GM19452 (cell line): ENCODE measurements at regions not wholly inside any gene's neighbourhood (a gene's known extent, or its start where the extent isn't known, plus 50 kb on each side); places are given as distances from the start of the nearest gene placed in this dataset.
"Not testable (repeated sequence)": the region's sequence is repeated elsewhere in the genome, so short reads cannot be mapped to it uniquely, and the experiment has no call there.

Experiments used
- ATAC-seq: cut with Tn5 transposase; IDR thresholded peaks from one replicate; pipeline ENCODE4 v1.9.1; 2021; ENCODE audit not compliant: unreplicated experiment

DNA sequence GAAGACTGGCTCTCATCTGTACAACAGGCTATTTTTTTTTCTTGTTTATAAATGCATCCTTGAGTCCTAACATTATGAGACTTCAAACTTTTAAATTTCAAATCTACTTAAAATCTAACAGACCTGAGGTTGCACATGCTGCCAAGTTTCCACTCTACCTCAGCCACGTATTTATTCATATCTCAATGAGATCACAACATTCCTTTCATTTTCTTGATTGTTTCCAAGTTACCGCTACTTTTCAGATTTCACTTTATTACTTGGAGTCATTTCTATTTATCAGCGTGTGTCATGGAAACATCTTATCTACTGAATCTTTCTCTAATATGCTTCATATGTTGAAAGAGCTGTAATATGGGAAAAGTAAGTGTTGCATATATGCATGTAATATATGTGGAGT, 1257.5 kb upstream of the ATXN8OS start:
- no peak for ATAC-seq

DNA sequence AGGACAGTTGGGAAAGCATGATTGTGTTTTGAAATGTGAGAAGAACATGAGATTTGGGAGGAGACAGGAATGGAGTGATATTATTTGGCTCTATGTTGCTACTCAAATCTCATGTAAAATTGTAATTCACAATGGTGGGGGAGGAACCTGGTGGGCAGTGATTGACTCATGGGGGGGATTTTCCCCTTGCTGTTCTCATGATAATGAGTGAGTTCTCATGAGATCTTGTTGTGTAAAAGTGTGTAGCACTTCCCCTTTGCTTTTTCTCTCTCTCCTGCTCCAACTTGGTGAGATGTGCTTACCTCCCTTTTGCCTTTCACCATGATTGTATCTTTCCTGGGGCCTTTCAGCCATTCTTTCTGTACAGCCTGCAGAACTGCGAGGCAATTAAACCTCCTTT, 1261.0 kb upstream of the ATXN8OS start:
- no peak for ATAC-seq

DNA sequence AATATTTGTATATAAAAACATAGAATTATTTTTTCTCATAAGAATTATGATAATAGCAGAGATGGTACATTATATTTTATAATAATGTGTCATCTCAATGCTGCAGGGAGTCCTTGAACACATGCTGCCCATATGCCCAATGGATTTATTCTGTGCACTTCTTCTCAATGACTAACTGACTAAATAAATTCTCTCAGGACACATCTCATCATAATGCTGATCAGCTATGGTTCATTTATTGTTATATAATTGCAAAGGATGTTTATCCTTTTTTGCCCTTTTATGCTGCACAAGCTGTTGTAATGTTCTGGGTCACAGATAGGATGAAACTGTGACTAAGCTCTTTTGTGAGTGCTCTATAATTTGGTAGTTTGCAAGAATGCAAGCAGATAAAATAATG, 1273.3 kb upstream of the ATXN8OS start:
- ATAC-seq: no peak

DNA sequence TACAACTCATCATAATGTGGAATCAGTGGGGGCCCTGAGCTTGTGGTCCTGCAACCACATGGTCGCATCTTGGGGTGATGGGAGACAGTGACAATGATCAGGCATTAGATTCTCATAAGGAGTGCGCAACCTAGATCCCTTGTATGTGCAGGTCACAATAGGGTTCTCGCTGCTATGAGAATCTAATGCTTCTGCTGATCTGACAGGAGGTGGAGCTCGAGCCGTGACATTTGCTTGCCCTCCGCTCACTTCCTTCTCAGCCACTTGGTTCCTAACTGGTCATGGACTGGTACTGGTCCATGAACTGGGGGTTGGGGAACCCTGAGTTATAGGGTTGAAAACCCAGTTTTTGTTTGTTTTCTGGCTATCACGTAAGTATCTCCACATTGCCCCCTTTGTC, 1290.9 kb upstream of the ATXN8OS start:
- no peak for ATAC-seq

DNA sequence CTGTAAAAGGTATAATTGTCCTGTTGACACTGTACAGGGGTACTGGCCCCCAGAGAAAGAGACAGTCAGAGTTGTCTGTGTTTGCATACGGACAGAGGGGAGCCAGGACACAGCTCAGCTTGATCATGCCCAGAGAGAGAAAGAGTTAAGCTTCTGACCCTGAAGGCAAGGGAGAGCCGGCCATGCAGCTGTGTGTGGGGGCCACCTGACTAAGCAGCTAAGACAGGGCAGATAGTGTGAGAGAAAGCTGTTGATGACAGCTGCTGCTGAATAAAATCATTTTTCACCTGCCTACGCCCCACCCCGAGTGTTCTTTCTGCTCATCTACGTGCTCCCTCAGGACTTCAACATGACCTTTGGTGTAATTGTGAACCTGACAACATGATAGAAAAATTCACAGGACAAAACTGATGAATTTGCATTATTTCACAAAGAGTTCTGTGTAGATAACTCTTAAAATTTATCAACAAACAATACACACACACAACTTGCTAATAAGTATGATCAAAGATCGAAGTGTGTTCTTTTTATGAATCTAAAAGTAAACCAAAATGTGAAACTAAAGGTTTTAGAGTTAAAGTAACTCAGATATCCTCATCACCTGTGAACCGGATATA, 1294.3 kb upstream of the ATXN8OS start:
- no peak for ATAC-seq

DNA sequence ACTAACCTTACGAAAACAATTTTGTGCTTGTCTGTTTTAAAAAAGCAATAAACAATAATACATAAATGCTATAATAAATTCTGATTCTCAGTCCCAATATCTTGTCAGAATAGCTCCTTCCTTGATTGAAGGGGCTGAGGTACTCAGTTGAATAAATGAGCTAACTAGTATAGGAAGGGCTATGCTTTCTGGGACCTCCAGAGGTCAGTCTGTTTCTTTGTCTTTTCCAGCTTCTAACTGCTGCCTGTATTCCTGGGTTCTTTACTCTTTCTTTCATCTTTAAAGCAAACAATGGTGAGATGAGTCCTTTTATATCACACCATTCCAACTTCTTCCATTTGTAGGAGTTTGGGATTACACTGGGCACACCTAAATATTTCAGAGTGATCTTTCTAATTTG, 1297.0 kb upstream of the ATXN8OS start:
- no peak for ATAC-seq

DNA sequence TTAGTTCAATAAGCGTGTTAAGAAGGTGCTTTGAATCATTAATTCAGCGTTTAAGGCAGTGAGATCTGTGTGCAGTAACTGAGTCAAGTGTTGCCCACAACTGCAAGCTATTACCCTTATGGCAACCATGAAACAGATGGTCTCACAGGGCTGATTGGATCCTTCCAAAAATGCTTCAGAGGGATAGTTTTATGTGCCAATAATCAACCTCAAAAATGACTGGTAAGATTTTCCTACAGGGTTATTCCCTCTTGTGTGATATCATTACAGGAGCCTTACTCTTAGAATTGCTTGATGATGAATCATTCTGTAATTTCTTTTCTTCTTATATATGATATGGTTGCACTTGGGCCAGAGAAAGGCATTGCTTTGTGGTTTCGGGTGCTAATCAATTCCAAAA, 1299.2 kb upstream of the ATXN8OS start:
- ATAC-seq: no peak

DNA sequence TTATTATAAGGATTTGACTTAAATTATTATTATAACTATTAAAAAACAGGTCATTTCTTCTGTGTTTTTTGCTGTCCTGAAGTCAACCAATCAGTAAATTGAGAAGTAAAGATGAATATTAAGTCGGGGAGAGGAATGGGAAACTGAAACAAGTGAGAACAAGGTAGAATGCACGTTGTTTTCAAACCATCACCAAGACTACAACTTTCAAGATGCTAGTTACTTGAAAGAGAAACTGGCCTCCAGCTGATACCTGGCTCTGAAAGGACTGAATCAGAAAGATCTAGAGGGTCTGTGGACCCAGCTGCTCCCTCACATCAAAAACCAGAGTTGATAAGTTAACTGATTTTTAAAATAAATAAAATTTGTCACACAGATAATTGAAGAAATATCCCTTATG, 1301.5 kb upstream of the ATXN8OS start:
- no peak for ATAC-seq

DNA sequence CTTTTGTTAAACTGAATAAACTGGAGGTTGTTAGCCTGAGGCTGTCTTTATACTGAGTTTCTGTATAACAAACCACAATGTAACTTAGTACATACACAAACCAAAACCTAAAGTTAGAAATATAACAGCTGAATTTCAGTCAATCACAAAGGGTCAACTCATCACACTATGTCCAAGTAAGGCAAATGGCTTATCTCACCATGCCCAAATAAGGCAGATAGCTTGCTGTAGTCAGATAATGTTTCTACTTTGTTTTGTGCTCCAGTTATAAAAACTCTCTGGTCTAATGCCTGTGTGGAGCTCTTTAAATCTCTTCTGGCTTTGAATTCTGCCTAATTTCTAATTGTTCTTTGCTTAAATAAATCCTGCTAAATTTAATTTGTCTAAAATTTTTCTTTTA, 1323.4 kb upstream of the ATXN8OS start:
- no peak for ATAC-seq

DNA sequence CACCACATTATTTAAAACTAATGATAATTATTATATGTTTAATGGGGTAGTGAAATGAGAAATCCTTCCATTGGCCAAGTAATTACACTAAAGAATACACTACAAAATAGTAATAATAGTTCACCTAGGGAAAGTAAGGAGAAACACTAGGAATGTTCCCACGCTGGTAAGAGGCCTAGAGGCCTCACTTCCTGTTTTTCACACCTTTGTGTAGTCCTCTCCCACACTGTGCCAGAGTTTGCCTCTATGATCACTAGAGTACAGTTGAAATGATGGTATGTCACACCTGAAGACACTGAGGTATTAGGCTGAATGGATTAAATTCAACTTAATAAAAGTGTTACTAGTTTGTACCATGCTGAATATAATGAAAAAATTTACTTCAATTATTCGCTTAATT, 1348.0 kb upstream of the ATXN8OS start:
- ATAC-seq: no peak

DNA sequence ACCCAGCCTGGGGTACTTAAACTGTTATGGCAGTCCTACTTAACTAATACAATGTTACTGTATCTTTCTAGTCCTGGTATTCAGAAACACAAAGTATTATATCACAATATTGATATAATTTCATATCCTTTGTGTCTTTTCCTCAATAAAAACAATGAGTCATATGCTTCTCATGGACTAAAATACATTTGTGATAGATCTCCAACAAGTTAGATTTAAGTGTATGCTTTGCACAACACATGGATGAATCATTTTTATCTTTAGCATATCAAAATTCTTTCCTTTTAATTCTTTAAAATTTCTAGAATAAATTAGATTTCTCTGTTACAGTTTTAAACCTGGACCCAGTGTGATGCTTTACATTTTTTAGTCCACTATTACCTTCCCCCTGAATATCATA, 1357.8 kb upstream of the ATXN8OS start:
- no peak for ATAC-seq

DNA sequence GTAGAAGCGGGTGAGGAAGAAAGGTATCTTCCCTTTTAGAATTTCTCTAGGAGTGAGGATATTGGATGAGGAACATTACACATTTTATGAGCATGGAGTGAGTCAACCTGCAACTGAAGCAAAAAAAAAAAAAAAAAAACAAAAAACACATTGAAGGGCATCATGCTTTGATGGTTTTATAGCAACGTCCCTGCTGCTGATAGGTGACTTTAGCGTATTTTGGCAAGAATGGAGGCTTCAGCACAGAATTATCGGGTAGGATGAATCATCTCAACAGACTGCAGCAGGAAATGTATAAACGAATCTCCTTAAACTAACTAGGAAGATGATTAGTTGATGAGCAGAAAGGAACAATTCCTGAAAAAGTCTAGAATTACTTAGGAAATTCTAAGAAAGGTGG, 1359.6 kb upstream of the ATXN8OS start:
- ATAC-seq: no peak

DNA sequence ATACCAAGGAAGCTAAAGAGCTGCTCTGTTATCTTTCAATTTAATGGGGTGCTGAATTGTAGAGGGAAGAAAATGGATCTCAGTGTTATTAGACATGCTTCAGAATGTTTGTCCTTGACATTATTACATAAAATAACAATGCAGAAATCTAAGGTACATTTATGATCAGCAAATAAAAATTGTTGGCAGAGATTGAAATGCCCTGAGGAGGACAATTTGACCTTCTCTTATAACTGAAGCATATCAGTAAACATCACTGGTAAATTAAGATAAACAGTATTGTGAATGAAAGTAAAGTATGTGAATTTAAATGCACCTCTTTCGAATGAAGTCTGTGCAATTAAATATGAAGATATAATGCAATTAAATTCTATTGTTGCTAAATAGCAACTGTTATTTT, 1362.1 kb upstream of the ATXN8OS start:
- no peak for ATAC-seq

DNA sequence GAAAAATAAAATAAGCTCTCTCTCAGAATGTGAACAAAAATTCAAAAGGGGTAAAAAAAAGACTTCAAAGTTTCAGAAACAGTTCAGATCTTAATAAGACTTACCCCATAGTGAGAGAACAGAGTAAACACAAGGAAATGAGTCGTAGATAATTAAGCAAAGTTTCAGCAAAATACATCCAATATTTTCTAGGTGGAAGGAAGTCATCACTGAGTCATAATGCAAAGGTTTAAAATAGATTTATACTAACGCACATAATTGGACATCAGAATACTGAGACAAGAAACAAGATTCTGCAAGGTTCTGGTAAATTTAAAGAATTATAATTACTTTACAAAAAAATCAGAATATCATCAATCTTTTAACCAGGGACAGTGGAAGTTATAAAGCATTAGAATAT, 1370.7 kb upstream of the ATXN8OS start:
- ATAC-seq: no peak

DNA sequence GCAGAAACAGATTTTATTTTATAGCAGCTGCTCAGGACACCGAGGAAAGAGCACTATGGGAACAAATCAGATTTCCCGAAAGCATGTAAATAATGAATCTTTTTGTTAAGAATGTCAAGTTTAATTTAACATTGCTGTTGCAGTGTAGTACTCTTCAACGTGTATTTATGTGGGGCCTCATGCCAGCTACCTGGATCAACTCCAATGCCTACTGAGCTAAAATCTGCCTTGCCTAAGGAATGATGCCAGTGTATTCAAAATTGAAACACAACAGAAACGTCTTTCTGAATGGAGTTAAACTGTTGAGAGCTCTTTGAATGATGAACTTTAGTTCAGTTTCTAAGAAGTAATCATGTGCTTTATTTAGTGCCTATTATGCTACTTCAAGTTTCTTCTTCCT, 1379.8 kb upstream of the ATXN8OS start:
- no peak for ATAC-seq

DNA sequence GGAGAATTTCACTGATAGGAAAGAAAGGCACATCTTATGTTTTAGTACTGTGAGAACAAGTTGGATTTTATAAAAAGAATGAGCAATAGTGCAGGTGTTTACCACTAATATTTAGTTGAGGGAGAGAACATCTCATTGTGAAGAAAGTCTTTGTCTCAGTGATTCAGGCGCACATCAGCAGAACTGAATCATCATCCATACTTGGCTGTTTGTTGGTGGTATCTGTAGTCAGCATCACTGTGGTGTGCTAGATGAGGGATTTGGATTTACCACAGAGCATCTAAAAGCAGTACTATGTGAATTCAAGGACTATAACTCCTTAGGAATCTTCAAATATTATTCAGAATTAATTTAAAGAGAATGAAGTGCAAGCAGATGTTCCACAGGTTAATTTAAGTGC, 1380.5 kb upstream of the ATXN8OS start:
- no peak for ATAC-seq

DNA sequence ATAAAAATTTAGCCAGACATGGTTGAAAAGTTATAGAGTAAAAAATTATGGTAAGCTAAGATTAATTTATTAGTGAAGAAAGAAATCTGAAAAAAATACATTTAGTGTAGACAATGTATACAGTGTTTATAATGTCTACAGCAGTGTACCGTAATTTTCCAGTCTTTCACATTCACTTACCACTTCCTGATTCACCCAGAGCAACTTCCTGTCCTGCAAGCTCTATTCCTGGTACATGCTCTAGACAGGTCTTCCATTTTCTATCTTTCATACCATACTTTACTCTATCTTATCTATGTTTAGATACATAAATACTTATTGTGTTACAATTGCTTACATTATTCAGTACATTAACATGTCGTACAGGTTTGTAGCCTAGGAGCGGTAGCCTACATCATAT, 1387.8 kb upstream of the ATXN8OS start:
- no peak for ATAC-seq

DNA sequence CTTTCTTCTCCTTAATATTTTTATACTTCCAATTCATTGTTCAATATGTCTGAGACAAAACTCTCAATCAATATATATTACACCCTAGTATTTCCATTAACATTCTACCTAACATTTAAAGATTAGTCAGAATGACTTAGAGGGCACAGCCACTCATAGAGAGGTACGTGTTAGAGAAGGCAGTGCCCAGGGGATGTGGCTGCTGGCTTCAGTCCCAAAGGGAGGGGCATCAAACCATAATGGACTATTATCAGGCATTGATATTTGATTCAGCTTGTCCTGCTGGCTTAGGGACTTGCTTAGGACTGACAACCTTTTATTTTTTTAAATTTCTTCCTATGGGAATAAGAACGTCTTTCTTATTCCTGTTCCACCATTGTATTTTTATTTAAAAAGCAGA, 1392.0 kb upstream of the ATXN8OS start:
- no peak for ATAC-seq

DNA sequence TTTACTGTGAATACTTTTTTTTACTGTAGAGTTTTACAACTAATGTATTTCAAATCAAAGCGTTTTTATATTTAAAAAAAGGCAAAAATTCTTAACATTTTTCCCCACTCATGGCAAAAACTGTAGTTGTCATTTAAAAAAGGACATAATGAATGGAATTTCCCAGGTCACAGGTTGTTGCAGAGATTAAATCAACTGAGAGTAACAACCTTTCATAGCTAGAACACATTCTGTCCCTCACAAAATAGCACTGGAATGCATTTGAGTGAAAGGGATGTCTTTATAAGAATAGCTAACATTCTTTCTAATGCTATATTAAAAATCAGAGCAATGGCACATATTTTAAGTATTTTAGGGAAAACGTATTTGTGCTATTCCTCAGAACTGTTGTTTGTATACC, 1393.3 kb upstream of the ATXN8OS start:
- no peak for ATAC-seq

DNA sequence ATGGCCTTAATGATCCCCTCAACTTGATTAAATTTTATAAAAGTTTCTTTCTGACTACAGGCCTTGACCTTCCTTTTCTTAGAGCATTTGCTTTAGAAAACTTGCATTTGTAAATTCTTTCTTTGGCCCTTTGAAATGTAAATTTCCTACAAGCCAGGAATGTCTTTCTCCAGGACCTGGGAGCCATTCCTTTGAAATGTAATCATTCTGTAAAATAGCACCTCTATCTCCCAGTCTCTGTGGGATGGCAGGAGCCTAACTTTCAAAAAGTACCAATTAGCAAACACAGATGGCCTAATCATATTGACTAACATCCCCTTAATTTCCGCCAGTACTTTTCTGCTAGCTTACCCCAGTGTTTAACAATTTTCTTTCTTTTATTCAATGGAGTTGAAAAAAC, 1394.2 kb upstream of the ATXN8OS start:
- no peak for ATAC-seq

DNA sequence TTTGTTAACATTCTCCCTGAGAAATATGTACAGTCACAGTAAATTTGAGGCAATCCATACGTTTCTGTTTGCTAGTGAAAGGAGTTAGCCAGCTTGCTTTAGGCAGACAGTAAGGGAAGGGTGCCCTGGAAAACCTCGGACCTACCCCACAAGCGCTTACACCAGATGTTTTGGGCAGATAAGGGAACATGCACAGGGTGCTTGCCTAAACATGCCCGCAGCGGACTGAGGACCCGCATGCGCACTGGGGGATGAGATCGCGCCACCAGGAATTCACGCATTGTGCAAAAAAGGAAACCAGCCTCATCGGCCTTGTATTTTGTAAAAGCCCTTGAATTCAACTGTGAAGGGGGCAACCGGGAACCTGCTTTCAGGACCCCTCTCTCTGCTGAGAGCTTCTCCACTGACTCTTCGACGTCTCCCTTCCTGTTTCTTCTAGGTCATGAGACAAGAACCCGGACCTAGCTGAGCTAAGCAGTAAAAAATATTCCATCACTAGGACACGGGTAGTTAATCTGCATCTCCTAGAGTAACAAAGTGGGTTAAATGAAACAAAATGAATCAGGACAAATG, 1399.2 kb upstream of the ATXN8OS start:
- no peak for ATAC-seq

DNA sequence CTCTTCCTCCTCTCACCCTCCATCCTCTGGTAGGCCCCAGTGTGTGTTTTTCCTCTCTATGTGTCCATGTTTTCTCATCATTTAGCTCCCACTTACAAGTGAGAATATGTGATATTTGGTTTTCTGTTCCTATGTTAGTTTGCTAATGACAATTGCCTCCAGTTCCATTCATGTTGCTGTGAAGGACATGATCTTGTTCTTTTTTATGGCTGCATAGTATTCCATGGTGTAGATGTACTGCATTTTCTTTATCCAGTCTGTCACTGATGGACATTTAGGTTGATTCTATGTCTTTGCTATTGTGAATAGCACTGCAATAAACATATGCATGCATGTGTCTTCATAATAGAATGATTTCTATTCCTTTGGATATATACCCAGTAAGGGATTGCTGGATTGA, 1401.6 kb upstream of the ATXN8OS start:
- ATAC-seq: not testable (repeated sequence)

DNA sequence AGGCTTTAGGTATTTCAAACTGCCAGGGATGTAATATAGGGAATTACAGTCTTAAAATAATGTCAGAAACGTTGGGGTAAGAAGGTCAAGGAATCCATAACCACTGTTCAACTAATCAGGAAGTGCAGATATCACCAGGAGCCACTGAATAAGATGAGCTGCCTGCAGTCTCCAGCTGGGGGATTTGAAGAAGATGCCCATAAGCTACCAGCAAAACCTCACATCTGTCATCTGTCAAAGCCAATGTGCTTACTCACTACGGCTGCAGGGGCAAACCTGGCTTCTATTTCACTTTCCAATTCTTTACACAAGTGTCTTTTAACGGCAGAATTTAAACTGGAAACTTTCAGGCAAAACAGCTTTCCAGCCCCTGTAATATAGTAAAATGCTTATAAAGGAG, 1410.1 kb upstream of the ATXN8OS start:
- no peak for ATAC-seq
